WTC11 (cell line): ENCODE measurements at regions not wholly inside any gene's neighbourhood (a gene's known extent, or its start where the extent isn't known, plus 50 kb on each side); places are given as distances from the start of the nearest gene placed in this dataset.

Experiments
- ATAC-seq: fragments of 200-7000 bp; cut with Tn5 transposase; 2 replicates; pipeline ENCODE4 v1.10.0; 2021; ENCODE audit warnings: mild to moderate bottlenecking, moderate library complexity
- CTCF ChIA-PET: fragments of 300-600 bp; sonication (Branson Sonifier 250); formaldehyde crosslinking; loops from one replicate; lab custom pipeline; 2021; ENCODE audit warnings: antibody characterized with exemption; lab: Charles Lee
- POLR2A ChIA-PET: fragments of 350-600 bp; sonication (Branson Sonifier 250); formaldehyde crosslinking; loops from one replicate; lab custom pipeline; 2021; ENCODE audit warnings: antibody characterized with exemption; lab: Charles Lee
- DNase-seq: peaks from one replicate; pipeline ENCODE4 v3.0.0; 2021; ENCODE audit warnings: low spot score
- H3K27ac Mint-ChIP-seq: 2 replicates; pipeline ENCODE4 v1.8.0; 2021; ENCODE audit warnings: mixed read lengths
- H3K27me3 Mint-ChIP-seq: 2 replicates; pipeline ENCODE4 v1.8.0; 2021; ENCODE audit warnings: low read depth, mild to moderate bottlenecking, moderate library complexity, mixed read lengths
- H3K36me3 Mint-ChIP-seq: 2 replicates; pipeline ENCODE4 v1.8.0; 2021; ENCODE audit warnings: mixed read lengths
- H3K4me1 Mint-ChIP-seq: 2 replicates; pipeline ENCODE4 v1.8.0; 2022; ENCODE audit warnings: mixed read lengths
- H3K4me3 Mint-ChIP-seq: 2 replicates; pipeline ENCODE4 v1.8.0; 2021; ENCODE audit warnings: mild to moderate bottlenecking, moderate library complexity, mixed read lengths
- H3K9me3 Mint-ChIP-seq: 2 replicates; pipeline ENCODE4 v1.8.0; 2021; ENCODE audit warnings: mixed read lengths
- ELF4 ChIP-seq: sonication (generic); formaldehyde crosslinking; IDR thresholded peaks from 2 replicates; pipeline ENCODE4 v1.8.1; 2022; ENCODE audit warnings: low read depth, mild to moderate bottlenecking, moderate library complexity, missing genetic modification reagents
- EMX1 ChIP-seq: fragments of 250-450 bp; sonication (Bioruptor Pico); IDR thresholded peaks from 2 replicates; pipeline ENCODE4 v1.8.0; 2021; ENCODE audit warnings: mild to moderate bottlenecking
- MXD4 ChIP-seq: fragments of 250-450 bp; sonication (Bioruptor Pico); IDR thresholded peaks from 2 replicates; pipeline ENCODE4 v1.8.0; 2021; ENCODE audit warnings: mild to moderate bottlenecking, moderate library complexity, borderline replicate concordance
- OVOL2 ChIP-seq: fragments of 250-450 bp; sonication (Bioruptor Pico); IDR thresholded peaks from 2 replicates; pipeline ENCODE4 v1.9.0; 2021; ENCODE audit warnings: mild to moderate bottlenecking, borderline replicate concordance
- RELA ChIP-seq: sonication (generic); formaldehyde crosslinking; IDR thresholded peaks from 2 replicates; pipeline ENCODE4 v1.8.1; 2022; ENCODE audit warnings: missing genetic modification reagents, mild to moderate bottlenecking, borderline replicate concordance
- TF ChIP-seq, protein P1 (sequence below): fragments of 250-450 bp; sonication (Bioruptor Pico); IDR thresholded peaks from 2 replicates; pipeline ENCODE4 v1.8.0; 2021; ENCODE audit warnings: mild to moderate bottlenecking
- TF ChIP-seq, protein P2 (sequence below): sonication (generic); formaldehyde crosslinking; IDR thresholded peaks from 2 replicates; pipeline ENCODE4 v1.8.1; 2022; ENCODE audit warnings: low read depth, missing genetic modification reagents, borderline replicate concordance
- TF ChIP-seq, protein P3 (sequence below): sonication (generic); formaldehyde crosslinking; IDR thresholded peaks from 2 replicates; pipeline ENCODE4 v1.8.1; 2022; ENCODE audit warnings: low read depth, mild to moderate bottlenecking, moderate library complexity, missing genetic modification reagents, borderline replicate concordance
- TF ChIP-seq, protein P4 (sequence below): fragments of 250-450 bp; sonication (Bioruptor Pico); conservative IDR thresholded peaks from 2 replicates; pipeline ENCODE4 v1.9.0; 2021; ENCODE audit warnings: mild to moderate bottlenecking
- TF ChIP-seq, protein P5 (sequence below): sonication (generic); formaldehyde crosslinking; IDR thresholded peaks from 2 replicates; pipeline ENCODE4 v1.8.1; 2022; ENCODE audit warnings: missing genetic modification reagents, borderline replicate concordance
- TF ChIP-seq, protein P6 (sequence below): sonication (generic); formaldehyde crosslinking; IDR thresholded peaks from 2 replicates; pipeline ENCODE4 v1.8.1; 2023; ENCODE audit warnings: mild to moderate bottlenecking, missing genetic modification reagents, moderate library complexity
- TF ChIP-seq, protein P7 (sequence below): sonication (generic); formaldehyde crosslinking; IDR thresholded peaks from 2 replicates; pipeline ENCODE4 v1.8.1; 2022; ENCODE audit warnings: mild to moderate bottlenecking, missing genetic modification reagents, moderate library complexity, borderline replicate concordance
- TF ChIP-seq, protein P8 (sequence below): fragments of 250-450 bp; sonication (Bioruptor Pico); IDR thresholded peaks from 2 replicates; pipeline ENCODE4 v1.9.0; 2021; ENCODE audit warnings: mild to moderate bottlenecking, borderline replicate concordance

DNA sequence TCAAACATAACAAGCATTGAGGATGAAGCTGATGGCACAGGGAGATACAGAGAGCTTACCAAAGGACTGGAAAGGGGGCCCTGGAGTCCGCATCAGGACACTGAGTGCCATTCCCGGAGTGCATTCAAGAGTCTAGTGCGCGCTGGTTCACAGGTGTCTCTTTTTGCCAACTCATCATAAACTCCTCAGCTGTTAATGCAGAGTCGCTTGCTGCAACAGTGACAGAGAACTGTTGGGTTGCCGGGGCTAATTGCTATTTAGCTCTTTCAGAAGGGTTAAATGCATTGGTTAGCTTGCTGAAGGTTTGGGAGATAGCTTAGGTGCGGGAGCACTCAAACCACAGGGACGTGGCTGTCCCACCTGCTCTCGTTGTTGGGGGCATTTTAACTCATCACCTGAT lies 1091.6 kb upstream of the EEF2KMT start:
- DNase-seq: no peak
- no peaks in the 10 kb centered on the region; the same call in 1 of the 2 replicates for H3K27me3 Mint-ChIP-seq
- peaks cover 50% of the 10 kb centered on the region for H3K9me3 Mint-ChIP-seq
- ChIA-PET POLR2A (no interaction called here), CTCF (no interaction called here)
- no peaks in the 10 kb centered on the region for H3K4me1 Mint-ChIP-seq
- ATAC-seq: no peak
- no peak overlapping the region for H3K27ac Mint-ChIP-seq
- TF ChIP-seq ELF4 (CRISPR knock-in tag) (no peak), OVOL2 (CRISPR knock-in tag) (no peak), MXD4 (CRISPR knock-in tag) (no peak), RELA (no peak), EMX1 (CRISPR knock-in tag) (no peak)
- TF ChIP-seq, protein P1, sequence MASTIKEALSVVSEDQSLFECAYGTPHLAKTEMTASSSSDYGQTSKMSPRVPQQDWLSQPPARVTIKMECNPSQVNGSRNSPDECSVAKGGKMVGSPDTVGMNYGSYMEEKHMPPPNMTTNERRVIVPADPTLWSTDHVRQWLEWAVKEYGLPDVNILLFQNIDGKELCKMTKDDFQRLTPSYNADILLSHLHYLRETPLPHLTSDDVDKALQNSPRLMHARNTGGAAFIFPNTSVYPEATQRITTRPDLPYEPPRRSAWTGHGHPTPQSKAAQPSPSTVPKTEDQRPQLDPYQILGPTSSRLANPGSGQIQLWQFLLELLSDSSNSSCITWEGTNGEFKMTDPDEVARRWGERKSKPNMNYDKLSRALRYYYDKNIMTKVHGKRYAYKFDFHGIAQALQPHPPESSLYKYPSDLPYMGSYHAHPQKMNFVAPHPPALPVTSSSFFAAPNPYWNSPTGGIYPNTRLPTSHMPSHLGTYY: no peak
- TF ChIP-seq, protein P2, sequence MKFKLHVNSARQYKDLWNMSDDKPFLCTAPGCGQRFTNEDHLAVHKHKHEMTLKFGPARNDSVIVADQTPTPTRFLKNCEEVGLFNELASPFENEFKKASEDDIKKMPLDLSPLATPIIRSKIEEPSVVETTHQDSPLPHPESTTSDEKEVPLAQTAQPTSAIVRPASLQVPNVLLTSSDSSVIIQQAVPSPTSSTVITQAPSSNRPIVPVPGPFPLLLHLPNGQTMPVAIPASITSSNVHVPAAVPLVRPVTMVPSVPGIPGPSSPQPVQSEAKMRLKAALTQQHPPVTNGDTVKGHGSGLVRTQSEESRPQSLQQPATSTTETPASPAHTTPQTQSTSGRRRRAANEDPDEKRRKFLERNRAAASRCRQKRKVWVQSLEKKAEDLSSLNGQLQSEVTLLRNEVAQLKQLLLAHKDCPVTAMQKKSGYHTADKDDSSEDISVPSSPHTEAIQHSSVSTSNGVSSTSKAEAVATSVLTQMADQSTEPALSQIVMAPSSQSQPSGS (CRISPR knock-in tag): no peak
- TF ChIP-seq, protein P3, sequence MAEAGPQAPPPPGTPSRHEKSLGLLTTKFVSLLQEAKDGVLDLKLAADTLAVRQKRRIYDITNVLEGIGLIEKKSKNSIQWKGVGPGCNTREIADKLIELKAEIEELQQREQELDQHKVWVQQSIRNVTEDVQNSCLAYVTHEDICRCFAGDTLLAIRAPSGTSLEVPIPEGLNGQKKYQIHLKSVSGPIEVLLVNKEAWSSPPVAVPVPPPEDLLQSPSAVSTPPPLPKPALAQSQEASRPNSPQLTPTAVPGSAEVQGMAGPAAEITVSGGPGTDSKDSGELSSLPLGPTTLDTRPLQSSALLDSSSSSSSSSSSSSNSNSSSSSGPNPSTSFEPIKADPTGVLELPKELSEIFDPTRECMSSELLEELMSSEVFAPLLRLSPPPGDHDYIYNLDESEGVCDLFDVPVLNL (CRISPR knock-in tag): no peak
- TF ChIP-seq, protein P4, sequence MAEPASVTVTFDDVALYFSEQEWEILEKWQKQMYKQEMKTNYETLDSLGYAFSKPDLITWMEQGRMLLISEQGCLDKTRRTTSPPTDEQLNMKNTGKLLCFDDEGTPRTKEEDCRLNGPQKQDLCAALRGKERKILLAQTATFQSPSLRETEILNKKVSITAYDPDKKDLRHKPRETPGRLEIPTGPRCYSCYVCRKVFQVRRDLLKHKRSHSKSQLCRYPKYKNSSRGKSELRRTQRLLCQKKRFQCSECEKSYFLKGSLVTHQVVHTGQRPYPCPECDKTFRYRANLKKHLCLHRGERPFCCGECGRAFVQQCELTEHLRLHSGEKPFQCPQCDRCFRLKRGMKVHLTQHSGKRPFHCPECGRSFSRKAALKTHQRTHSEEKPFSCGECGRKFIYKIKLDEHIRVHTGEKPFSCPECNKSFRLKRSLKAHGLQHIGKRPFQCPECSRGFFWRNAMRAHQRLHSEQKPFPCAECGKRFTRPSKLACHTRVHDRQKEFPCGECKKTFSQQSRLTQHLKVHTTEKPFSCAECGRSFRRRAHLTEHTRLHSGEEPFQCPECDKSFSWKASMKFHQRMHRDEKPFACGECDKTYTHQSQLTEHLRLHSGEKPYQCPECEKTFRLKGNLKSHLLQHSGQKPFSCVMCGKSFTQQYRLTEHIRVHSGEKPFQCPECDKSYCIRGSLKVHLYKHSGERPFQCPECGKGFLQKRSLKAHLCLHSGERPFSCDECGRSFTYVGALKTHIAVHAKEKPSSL (CRISPR knock-in tag): no peak
- TF ChIP-seq, protein P5, sequence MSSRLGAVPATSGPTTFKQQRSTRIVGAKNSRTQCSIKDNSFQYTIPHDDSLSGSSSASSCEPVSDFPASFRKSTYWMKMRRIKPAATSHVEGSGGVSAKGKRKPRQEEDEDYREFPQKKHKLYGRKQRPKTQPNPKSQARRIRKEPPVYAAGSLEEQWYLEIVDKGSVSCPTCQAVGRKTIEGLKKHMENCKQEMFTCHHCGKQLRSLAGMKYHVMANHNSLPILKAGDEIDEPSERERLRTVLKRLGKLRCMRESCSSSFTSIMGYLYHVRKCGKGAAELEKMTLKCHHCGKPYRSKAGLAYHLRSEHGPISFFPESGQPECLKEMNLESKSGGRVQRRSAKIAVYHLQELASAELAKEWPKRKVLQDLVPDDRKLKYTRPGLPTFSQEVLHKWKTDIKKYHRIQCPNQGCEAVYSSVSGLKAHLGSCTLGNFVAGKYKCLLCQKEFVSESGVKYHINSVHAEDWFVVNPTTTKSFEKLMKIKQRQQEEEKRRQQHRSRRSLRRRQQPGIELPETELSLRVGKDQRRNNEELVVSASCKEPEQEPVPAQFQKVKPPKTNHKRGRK (CRISPR knock-in tag): no peak
- TF ChIP-seq, protein P6, sequence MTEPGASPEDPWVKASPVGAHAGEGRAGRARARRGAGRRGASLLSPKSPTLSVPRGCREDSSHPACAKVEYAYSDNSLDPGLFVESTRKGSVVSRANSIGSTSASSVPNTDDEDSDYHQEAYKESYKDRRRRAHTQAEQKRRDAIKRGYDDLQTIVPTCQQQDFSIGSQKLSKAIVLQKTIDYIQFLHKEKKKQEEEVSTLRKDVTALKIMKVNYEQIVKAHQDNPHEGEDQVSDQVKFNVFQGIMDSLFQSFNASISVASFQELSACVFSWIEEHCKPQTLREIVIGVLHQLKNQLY: no peak
- TF ChIP-seq, protein P7, sequence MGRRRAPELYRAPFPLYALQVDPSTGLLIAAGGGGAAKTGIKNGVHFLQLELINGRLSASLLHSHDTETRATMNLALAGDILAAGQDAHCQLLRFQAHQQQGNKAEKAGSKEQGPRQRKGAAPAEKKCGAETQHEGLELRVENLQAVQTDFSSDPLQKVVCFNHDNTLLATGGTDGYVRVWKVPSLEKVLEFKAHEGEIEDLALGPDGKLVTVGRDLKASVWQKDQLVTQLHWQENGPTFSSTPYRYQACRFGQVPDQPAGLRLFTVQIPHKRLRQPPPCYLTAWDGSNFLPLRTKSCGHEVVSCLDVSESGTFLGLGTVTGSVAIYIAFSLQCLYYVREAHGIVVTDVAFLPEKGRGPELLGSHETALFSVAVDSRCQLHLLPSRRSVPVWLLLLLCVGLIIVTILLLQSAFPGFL (CRISPR knock-in tag): no peak
- TF ChIP-seq, protein P8, sequence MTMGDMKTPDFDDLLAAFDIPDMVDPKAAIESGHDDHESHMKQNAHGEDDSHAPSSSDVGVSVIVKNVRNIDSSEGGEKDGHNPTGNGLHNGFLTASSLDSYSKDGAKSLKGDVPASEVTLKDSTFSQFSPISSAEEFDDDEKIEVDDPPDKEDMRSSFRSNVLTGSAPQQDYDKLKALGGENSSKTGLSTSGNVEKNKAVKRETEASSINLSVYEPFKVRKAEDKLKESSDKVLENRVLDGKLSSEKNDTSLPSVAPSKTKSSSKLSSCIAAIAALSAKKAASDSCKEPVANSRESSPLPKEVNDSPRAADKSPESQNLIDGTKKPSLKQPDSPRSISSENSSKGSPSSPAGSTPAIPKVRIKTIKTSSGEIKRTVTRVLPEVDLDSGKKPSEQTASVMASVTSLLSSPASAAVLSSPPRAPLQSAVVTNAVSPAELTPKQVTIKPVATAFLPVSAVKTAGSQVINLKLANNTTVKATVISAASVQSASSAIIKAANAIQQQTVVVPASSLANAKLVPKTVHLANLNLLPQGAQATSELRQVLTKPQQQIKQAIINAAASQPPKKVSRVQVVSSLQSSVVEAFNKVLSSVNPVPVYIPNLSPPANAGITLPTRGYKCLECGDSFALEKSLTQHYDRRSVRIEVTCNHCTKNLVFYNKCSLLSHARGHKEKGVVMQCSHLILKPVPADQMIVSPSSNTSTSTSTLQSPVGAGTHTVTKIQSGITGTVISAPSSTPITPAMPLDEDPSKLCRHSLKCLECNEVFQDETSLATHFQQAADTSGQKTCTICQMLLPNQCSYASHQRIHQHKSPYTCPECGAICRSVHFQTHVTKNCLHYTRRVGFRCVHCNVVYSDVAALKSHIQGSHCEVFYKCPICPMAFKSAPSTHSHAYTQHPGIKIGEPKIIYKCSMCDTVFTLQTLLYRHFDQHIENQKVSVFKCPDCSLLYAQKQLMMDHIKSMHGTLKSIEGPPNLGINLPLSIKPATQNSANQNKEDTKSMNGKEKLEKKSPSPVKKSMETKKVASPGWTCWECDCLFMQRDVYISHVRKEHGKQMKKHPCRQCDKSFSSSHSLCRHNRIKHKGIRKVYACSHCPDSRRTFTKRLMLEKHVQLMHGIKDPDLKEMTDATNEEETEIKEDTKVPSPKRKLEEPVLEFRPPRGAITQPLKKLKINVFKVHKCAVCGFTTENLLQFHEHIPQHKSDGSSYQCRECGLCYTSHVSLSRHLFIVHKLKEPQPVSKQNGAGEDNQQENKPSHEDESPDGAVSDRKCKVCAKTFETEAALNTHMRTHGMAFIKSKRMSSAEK (CRISPR knock-in tag): no peak
- H3K36me3 Mint-ChIP-seq: peaks cover 49% of the 10 kb centered on the region
- no peak overlapping the region for H3K4me3 Mint-ChIP-seq
